GM12892 (cell line): ENCODE measurements at regions not wholly inside any gene's neighbourhood (a gene's known extent, or its start where the extent isn't known, plus 50 kb on each side); places are given as distances from the start of the nearest gene placed in this dataset.

Source experiments
- POLR2A ChIP-seq: IDR thresholded peaks from 2 replicates; pipeline ENCODE4 v1.6.1; 2011; ENCODE audit warnings: low read depth, low read length, control low read depth
- POLR2AphosphoS5 ChIP-seq: IDR thresholded peaks from 2 replicates; pipeline ENCODE4 v1.6.1; 2011; ENCODE audit warnings: low read depth, low read length, control low read depth
- TAF1 ChIP-seq: IDR thresholded peaks from 2 replicates; pipeline ENCODE4 v1.6.1; 2011; ENCODE audit warnings: low read depth, mild to moderate bottlenecking, control low read depth, low read length, borderline replicate concordance

DNA sequence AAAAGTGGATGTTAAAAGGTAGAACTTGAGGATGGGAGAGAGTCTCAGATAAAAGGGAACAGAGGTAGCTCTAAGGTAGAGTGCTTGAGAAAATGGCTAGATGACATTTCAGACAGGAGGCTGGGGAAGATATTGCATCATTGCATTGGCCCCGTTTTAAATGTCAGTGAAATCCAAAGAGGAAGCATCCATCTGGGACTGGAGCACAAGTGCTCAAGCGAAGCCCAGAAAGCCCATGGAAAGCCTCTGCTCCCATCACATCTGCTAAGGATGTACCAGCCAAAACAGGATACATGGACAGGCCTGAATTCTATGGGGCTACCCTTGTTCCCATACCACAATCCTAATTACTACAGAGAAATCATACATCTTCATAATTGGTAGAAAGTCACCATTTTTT is 581.5 kb upstream of the TMEM132C start:
- TF ChIP-seq POLR2AphosphoS5 = no peak
- TF ChIP-seq POLR2A = no peak
- TF ChIP-seq TAF1 = no peak
